ENCODE measurements at regions not wholly inside any gene's neighbourhood (a gene's known extent, or its start where the extent isn't known, plus 50 kb on each side); places are given as distances from the start of the nearest gene placed in this dataset.

GRCh38 chr4:123575291-123575690, 178.7 kb downstream of the SPRY1 start:
- no peak for DNase-seq

GRCh38 chr4:123577225-123577906, 180.8 kb downstream of the SPRY1 start:
- no peak for DNase-seq

- no peak for DNase-seq
Observed at GRCh38 chr4:123578276-123579029, 181.9 kb downstream of the SPRY1 start.

- DNase-seq, result no peak
Observed at GRCh38 chr4:123579961-123580360, 183.4 kb downstream of the SPRY1 start.

GRCh38 chr4:123580981-123581664, 184.5 kb downstream of the SPRY1 start:
- DNase-seq, result no peak

GRCh38 chr4:123581802-123582201, 185.2 kb downstream of the SPRY1 start:
- DNase-seq, result no peak

- no peak for DNase-seq
Observed at GRCh38 chr4:123583043-123583442, 186.4 kb downstream of the SPRY1 start.

- no peak for DNase-seq
Observed at GRCh38 chr4:123585111-123585510, 188.5 kb downstream of the SPRY1 start.

- no peak for DNase-seq
Observed at GRCh38 chr4:123587983-123588494, 191.4 kb downstream of the SPRY1 start.

GRCh38 chr4:123588631-123589241, 192.1 kb downstream of the SPRY1 start:
- no peak for DNase-seq

GRCh38 chr4:123589301-123589700, 192.7 kb downstream of the SPRY1 start:
- DNase-seq, result no peak

- DNase-seq, result no peak
Observed at GRCh38 chr4:123591875-123592274, 195.3 kb downstream of the SPRY1 start.

- no peak for DNase-seq
Observed at GRCh38 chr4:123593655-123594054, 197.1 kb downstream of the SPRY1 start.

- no peak for DNase-seq
Observed at GRCh38 chr4:123596805-123597204, 200.2 kb downstream of the SPRY1 start.

- DNase-seq, result no peak
Observed at GRCh38 chr4:123597586-123597985, 201.0 kb downstream of the SPRY1 start.

GRCh38 chr4:123598331-123598730, 201.7 kb downstream of the SPRY1 start:
- no peak for DNase-seq

GRCh38 chr4:123599061-123599919, 202.7 kb downstream of the SPRY1 start:
- DNase-seq, result no peak

- DNase-seq, result no peak
Observed at GRCh38 chr4:123599920-123600810, 203.6 kb downstream of the SPRY1 start.

- DNase-seq, result no peak
Observed at GRCh38 chr4:123600987-123601904, 204.7 kb downstream of the SPRY1 start.

GRCh38 chr4:123602007-123602406, 205.4 kb downstream of the SPRY1 start:
- DNase-seq, result no peak
